SH-SY5Y (cell line): ENCODE measurements at regions not wholly inside any gene's neighbourhood (a gene's known extent, or its start where the extent isn't known, plus 50 kb on each side); places are given as distances from the start of the nearest gene placed in this dataset.
A peak's percentile ranks its signal among the peaks of the same experiment; 100 is the strongest.

Experiments
- GATA2 ChIP-seq: IDR thresholded peaks from 2 replicates; pipeline ENCODE4 v1.6.1; 2011; ENCODE audit warnings: mild to moderate bottlenecking, low read depth, low read length
- GATA3 ChIP-seq: IDR thresholded peaks from 2 replicates; pipeline ENCODE4 v1.6.1; 2011; ENCODE audit warnings: low read depth, mild to moderate bottlenecking, low read length, moderate library complexity

DNA sequence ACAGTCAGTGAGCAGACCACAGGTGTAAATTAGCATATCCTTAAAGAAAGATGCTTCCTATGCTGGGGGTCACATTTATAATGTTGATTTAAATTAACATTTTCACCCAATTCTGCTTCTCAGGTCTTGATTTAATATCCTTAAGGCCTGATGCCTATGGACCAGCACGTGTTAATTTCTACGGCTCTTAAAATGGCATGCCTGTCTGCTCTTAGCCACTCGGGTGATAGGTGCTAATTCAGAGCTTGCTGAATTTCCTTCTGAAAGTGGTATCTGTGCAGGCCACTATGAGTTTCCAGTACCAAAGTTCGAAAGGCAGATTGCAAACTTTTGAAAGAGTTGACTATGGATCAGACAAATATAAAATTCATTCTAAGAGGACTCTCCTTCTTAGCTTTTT, 487.4 kb upstream of the ADGRL2 start:
- no peak for TF ChIP-seq GATA2
- TF ChIP-seq GATA3: no peak

DNA sequence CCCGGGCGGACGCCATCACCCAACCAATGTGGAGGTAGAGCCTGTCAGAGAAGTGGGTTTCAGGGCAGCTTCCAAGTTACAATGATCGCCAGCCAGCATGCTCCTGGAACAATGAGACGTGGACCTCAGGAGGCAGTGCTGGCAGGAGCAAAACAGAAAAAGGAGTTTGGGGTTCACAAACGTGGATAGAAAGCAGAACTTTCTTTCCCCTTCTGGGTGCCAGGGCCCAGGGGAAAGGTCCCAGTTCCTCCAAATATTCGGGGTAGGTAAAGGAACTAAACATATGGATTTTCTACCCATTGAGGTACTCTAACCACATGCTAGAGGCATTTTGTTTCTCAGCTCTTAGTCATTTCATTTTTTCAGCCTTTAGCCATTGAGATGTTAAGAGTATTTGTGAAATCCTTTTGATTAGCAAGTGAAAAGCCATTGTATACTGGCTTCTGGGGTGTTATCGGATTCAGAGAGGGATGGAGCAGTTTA, 488.4 kb upstream of the ADGRL2 start:
- TF ChIP-seq GATA2 (no peak), GATA3 (no peak)

DNA sequence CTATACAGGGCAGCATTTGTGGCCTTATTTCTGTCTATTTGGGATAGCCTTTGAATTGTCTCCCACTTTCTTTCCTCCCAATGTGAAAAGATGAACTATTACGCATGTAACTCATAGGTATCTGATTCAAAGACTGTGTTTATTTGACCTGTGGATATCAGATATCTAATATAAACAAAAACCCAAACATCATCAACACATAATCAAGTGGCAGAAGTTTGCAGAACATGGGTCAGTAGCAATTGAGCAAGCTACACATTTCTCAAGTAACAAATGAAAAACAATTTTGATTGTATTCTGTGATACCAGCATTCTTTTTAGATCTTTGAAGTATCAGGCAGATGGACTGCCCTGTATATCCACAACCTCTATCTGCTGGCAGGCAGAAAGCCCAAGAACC, 490.5 kb upstream of the ADGRL2 start:
- no peak for TF ChIP-seq GATA2
- no peak for TF ChIP-seq GATA3

DNA sequence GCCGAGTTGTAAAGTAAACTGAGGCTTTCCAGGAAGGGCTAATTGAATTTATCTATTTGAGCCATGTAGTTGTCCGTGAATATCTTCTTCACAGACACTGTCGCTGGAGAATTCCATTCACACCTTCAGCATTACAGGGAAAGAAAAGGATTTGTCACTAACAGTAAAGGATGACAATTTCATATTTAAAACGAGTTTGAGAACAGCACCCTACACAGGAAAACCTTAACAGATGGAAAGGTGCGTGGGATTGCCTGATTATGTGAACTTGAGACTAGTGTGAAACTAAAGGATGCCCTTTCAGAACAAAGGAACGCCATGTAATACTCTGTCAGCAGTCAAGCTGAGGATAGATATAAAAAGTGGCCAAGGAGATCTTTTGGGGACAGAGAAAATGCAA, 492.5 kb upstream of the ADGRL2 start:
- no peak for TF ChIP-seq GATA3

DNA sequence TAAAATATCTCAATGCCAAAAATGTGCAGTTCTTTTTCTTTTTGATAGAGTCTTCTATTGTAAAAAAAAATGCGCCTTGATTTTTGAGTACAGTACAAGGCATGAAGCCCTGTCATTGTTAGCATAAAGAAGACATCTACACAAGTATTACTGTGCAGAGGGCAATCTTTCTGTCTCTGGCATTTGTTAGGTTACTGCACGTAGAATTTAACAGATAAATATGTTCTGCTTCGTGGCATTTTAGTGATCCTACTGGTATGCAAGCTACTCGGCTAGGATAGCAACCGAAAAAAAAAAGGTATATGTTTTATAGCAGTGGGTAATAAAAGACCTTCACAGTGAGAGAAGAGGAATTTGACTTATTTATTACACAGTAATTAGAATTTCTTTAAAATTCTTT, 492.9 kb upstream of the ADGRL2 start:
- TF ChIP-seq GATA3 (no peak), GATA2 (no peak)

DNA sequence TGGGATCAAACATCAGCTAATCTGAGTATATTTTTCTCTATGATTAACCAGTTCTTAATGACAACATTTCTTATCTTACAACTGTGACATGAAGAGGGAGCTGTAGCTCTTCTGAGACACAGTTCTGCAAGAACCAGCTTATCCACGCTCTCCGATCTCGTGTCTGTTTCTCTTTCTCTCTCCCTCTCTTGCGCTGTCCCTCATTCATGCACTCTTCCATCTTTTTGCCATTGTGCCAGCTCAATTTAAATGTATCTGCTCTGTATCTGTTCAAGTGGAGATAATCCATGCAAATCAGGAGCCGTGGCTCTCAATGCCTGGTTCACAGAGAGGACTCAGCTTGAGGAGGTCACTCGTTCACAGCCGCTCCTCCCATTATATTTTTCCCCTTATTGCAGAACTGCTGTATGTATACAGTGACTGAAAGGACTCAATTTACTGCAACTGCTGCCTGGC, 494.7 kb upstream of the ADGRL2 start:
- TF ChIP-seq GATA2: peak; percentile 89
- peak; percentile 54 for TF ChIP-seq GATA3

DNA sequence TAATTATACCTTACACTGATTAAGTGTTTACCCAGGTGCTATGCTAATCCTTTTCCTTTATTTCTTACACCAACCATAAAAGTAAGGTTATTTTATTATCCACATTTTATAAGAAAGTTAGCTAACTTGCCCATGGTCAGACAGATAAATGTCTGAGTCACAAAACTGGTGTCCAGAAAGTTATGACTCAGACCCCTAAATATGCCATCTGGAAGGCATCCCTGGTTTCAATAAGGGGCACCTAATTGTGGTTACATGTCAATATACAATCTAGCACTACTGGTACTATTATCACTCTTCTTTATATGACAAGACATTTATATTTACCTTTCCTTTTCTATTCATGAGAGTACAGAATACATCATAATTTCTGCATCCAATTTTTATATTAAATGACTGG, 496.5 kb upstream of the ADGRL2 start:
- TF ChIP-seq GATA3: no peak
- no peak for TF ChIP-seq GATA2

DNA sequence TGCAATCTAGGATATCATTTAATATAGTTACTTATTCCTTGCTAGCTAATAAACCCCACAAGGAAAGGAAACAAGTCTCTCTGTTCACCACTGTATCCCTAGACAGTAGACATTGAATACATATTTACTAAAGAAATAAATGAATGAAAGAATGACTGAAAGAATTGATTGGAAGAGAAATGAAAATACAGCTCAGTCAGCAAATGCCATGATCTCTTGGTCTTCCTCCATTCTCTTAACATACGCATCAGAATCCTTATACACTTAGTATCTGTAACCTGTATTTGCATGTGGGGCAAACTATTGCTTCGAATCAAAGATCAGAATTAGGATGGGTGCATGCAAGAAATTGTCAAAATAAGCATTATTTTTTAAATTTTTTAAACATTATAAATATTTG, 500.8 kb upstream of the ADGRL2 start:
- TF ChIP-seq GATA3 (no peak), GATA2 (no peak)

DNA sequence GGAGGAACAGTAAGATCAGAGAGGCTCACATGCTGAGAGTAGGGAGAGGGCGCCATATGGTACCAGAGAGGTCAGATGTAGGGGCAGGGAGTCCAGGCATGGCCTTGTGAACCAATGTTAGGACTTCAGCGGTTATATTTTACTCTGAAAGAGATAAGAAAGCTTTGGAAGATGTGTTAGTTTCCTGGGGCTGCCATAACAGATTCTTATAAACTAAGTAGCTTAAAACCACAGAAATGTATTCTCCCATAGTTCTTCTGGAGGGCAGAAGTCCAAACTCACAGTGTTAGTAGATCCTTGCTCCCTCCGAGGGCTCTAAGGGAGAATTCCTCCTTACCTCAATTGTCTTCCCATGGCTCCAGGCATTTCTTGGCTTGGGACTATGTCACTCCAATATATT, 502.5 kb upstream of the ADGRL2 start:
- TF ChIP-seq GATA2 (no peak), GATA3 (no peak)

DNA sequence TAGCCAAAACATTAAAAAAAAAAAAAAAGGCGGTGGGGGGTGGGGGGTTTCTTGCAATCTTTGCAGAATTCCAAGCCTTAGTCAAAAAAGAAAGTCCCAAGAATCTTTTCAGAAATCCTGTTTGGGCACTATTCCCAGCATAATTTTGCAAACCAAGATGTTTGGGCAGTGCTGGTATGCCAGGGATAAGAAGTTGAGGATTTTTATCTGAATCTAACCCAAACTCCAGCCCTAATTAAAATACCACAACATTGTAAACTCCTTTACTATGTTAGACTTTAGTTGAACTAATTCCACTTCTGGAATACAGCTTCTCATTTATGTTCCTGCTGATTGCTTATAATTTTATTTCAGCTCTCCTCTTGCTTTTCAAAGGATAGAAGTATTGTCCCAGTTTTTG, 504.1 kb upstream of the ADGRL2 start:
- no peak for TF ChIP-seq GATA2
- TF ChIP-seq GATA3: no peak

DNA sequence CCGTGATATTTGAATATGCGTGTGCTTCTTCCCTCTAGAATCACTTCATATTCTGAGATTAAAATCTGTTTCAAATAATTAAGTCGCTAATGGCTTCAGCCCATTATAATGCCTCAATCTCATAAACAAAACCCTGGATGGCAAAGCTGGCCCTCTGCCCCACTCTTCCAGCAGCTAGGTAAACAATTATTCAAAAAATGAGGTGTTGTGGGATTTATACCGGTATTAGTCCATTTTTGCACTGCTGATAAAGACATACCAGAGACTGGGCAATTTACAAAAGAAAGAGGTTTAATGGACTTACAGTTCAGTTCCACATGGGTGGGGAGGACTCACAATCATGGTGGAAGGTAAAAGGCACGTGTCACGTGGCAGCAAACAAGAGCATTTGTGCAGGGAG, 510.4 kb upstream of the ADGRL2 start:
- no peak for TF ChIP-seq GATA2
- TF ChIP-seq GATA3: no peak

DNA sequence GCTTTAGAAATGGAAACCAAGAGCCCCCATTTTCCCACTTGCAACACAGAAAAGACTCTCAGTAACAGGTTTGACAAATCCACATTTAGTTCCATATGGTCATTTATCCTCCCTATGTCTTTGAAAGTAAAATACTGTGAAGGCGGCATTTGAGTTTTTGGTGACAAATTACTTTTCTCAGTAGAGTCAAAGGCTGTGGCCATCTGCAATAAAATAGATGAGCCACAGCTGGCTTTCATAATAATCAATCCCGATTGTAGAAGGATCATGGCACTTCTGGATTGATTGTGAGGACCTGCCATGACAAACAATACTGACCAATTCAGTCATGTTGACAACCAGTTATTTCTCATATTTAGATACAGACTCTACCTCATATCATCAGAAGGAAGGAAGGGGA, 512.0 kb upstream of the ADGRL2 start:
- no peak for TF ChIP-seq GATA3
- TF ChIP-seq GATA2: no peak

DNA sequence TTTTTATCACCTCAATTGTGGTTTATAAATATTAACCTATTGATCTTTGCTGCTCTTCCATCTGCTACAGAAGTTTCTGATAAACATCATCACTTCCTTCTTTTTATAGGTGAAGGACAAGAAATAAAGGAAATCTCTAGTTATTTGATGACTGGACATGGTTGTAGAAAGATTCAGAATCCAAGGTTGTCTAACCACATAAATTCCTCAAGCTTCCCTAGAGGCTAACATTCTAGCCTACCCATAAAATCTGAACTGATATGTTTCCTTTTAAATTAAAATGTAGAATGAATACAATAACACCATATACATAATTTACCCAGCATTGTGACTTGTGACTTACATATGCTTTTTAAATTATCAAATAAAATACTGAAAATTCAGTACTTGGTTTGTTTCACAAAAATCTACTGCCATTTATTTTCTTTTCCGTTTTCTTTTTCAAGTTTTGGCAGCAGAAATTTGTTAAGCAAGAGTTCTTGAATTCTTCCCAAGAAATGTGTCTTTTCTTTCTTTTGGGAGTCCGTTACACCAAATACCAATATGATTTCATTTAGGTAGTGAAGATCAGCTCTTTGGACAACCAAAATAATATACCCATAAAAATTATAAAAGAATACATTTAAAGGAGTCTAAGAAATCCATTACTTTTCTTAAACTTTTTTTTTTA, 513.2 kb upstream of the ADGRL2 start:
- TF ChIP-seq GATA3: no peak
- TF ChIP-seq GATA2: no peak

DNA sequence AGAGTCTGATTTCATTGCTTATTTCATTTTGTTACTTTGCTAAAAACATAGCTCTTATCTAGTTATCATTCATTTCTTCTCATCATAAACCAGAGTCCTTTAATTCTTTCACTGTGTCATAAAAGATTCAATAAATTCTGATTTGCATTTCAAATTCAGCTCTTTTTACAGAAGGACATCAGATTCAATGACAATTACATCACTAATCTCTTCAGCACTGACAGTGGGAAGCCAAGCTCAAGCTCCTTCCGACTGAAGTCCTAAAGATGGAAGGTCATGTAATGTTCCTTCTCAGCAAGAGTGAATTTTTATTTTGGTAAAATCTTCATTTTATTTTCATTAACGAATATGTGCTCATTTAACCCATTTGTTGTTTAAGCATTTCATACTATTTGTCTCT, 530.7 kb upstream of the ADGRL2 start:
- TF ChIP-seq GATA3 (no peak), GATA2 (no peak)

DNA sequence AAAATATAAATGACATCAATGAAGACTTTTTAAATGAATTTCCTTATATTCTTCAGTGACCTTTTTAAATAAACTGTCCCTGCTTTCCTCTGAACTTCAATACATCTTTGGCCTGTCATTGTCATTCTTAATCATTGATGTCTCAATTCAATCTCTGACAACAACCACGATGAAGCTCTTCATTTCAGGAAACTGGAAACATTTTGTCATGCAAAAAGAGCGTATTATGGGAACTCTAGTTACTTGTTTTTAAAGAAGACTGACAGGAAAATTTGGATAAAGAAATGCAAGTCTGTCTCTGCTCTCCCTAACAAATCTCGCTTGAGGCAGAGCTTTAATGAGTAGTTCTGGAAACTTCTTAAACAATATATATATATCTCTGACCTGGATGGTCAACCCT, 535.8 kb upstream of the ADGRL2 start:
- TF ChIP-seq GATA3 (no peak), GATA2 (no peak)
